ENCODE measurements at regions not wholly inside any gene's neighbourhood (a gene's known extent, or its start where the extent isn't known, plus 50 kb on each side); places are given as distances from the start of the nearest gene placed in this dataset.

DNA sequence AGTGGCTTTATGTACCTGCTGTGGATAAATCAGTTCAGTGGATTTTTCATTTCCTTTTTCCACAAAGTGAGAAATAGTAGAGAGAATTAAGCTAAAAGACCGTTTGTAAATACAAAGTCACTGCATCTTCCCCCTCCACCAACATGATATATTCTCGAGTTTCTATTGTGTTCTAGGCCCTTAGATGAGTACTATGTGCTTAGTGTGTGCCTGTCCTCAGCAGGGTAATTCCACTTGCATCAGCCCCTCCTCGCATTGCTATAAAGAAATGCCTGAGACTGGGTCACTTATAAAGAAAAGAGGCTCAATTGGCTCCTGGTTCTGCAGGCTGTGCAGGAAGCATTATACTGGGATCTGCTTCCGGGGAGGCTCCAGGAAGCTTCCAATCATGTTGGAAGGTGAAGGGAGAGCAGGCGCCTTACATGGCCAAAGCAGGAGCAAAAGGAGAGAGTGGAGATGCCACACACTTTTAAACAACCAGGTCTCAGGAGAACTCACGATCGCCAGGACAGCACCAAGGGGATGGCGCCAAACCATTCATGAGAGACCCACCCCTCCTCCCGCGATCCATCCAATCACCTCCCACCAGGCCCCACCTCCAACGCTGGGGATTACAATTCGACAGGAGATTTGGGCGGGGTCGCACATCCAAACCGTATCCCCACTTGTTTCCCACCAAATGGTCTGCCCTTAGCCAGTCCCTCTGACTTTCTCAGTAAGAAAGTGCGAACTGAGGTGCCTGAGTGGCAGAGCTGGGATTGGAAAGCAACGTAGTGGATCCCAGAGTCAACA, 102.3 kb upstream of the ABCC4 start:
- Histone ChIP-seq H3K4me3 (peak overlapping the region in 3 of 4 donors; percentile 16 to 35 (median 31)), H3K36me3 (no peaks in the 10 kb centered on the region), H3K27ac (no peak overlapping the region), H3K9me3 (no peaks in the 10 kb centered on the region), H3K27me3 (no peaks in the 10 kb centered on the region), H3K4me1 (peaks cover 0 to 7% (median 0%) of the 10 kb centered on the region in 4 donors)
- no peak for DNase-seq
- TF ChIP-seq POLR2A (IDR thresholded peaks at IDR 0.05) = no peak
- no peak for TF ChIP-seq CTCF (IDR thresholded peaks at IDR 0.05)

DNA sequence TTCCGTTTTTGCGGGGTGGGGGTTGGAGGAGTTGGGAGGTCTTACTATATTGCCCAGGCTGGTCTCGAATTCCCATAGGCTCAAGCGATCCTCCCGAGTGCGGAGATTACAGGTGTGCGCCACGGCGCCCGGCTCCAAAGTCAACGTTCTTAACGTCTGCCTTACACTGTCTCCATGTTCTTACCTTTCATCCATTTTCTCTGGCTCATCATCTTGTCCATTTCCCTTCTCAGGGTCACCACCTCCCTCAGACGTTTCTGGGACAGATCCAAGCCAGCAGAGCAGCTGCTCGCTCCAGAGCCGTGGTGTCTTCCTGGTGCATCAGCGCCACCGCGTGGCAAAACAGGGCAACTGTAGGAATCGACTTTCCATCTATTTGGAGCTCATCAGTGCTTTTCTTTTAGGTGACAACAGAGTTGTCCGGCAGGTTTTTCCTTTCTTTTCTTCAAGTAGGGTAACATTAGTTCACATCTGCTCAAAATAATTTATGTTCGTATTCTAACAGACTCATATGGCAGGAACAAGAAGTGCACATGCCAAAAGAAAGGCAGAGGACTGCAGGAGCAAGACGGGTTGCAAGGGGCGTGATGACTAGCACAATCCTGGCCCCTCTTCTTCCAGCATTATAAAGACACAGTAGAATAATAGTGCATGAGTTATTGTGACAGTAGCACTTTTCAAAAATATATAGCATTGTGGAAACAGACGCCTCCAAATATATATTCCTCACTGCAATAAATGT, 103.1 kb upstream of the ABCC4 start:
- peak overlapping the region; percentile 14 to 35 (median 24) for H3K4me3 ChIP-seq
- TF ChIP-seq POLR2A (IDR thresholded peaks at IDR 0.05) (no peak), CTCF (IDR thresholded peaks at IDR 0.05) (peak; percentile 75 to 94 (median 92))
- H3K27me3 ChIP-seq = no peaks in the 10 kb centered on the region
- DNase-seq = peak; percentile 62 to 91 (median 85)
- no peaks in the 10 kb centered on the region for H3K36me3 ChIP-seq
- peaks cover 0 to 7% (median 0%) of the 10 kb centered on the region in 4 donors for H3K4me1 ChIP-seq
- H3K9me3 ChIP-seq = no peaks in the 10 kb centered on the region
- H3K27ac ChIP-seq = no peak overlapping the region

GRCh38 chr13:95406176-95406575, 104.9 kb upstream of the ABCC4 start:
- Histone ChIP-seq H3K27me3 (no peaks in the 10 kb centered on the region), H3K4me3 (no peak overlapping the region), H3K27ac (no peak overlapping the region), H3K9me3 (no peaks in the 10 kb centered on the region), H3K36me3 (no peaks in the 10 kb centered on the region), H3K4me1 (peaks cover 0 to 7% (median 0%) of the 10 kb centered on the region in 4 donors)
- no peak for DNase-seq
- TF ChIP-seq CTCF (IDR thresholded peaks at IDR 0.05) (no peak), POLR2A (IDR thresholded peaks at IDR 0.05) (no peak)

DNA sequence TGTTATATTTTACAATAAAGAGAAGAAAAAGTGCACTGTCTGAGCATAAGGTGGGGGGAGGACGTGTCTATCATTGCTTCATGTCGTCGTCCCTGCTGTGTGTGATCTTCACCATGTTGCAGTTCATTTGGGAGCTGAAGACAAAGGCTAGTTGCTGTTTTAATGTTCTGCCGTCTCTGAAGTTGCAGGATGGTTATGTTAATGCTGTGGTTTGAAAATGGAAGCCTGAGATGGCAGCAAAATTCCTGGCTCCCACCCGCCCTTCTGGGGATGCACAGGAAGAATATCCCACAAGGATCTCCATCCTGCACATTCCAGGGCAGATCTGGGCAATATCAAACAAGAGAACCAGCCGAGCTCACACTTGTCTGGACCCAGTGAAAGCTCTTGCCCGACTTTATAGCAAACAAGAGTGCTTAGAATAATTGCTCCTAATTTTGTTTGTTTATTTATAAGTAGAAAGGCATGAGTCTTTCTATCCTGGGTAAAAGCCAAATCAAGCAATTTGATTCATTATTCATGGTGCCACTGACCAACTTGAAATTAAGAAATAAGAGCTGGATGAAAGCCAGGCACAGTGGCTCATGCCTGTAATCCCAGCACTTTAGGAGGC, 110.3 kb upstream of the ABCC4 start:
- no peak overlapping the region for H3K27ac ChIP-seq
- H3K27me3 ChIP-seq = no peaks in the 10 kb centered on the region
- H3K36me3 ChIP-seq = no peaks in the 10 kb centered on the region
- no peak overlapping the region for H3K4me3 ChIP-seq
- no peaks in the 10 kb centered on the region for H3K9me3 ChIP-seq
- DNase-seq = no peak
- no peaks in the 10 kb centered on the region for H3K4me1 ChIP-seq
- no peak for TF ChIP-seq CTCF (IDR thresholded peaks at IDR 0.05)
- TF ChIP-seq POLR2A (IDR thresholded peaks at IDR 0.05) = no peak

DNA sequence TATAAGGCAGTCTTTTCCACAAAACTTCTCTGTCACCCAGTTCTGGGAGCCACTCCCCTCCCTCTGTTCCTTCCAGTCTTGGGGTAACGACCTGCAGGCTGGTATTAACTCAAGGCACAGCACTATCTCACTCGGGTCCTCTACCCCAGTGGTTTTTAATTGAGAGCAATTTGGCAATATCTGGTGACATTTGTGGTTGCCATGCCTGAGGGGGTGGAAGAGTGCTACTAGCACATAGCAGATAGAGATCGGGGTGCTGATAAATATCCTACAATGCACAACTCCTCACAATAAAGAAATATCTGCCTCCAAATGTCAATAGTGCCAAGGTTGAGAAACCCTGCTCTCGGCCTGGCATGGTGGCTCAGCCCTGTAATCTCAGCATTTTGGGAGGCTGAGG, 117.7 kb upstream of the ABCC4 start:
- Histone ChIP-seq H3K9me3 (no peaks in the 10 kb centered on the region), H3K27me3 (no peaks in the 10 kb centered on the region), H3K36me3 (no peaks in the 10 kb centered on the region), H3K4me1 (no peaks in the 10 kb centered on the region), H3K4me3 (no peak overlapping the region), H3K27ac (no peak overlapping the region)
- no peak for DNase-seq
- TF ChIP-seq CTCF (IDR thresholded peaks at IDR 0.05) (no peak), POLR2A (IDR thresholded peaks at IDR 0.05) (no peak)

Data from Peyer's patch (tissue), 4 donors.